K562 (cell line): ENCODE measurements at regions not wholly inside any gene's neighbourhood (a gene's known extent, or its start where the extent isn't known, plus 50 kb on each side); places are given as distances from the start of the nearest gene placed in this dataset.

Experiments used
- ARNT ChIP-seq, 2 experiments: fragments of 450-650 bp; IDR thresholded peaks; 2 replicates each; pipeline ENCODE4 v1.6.1; 2016; ENCODE audit warnings: mild to moderate bottlenecking in 1 of 2
- ATF2 ChIP-seq: sonication (generic); formaldehyde crosslinking; IDR thresholded peaks from 2 replicates; pipeline ENCODE4 v1.8.1; 2022; ENCODE audit warnings: missing genetic modification reagents
- ATF7 ChIP-seq: fragments of 450-650 bp; IDR thresholded peaks from 2 replicates; pipeline ENCODE4 v1.7.1; 2014; ENCODE audit warnings: mild to moderate bottlenecking, moderate library complexity
- CTCFL ChIP-seq: IDR thresholded peaks from 2 replicates; pipeline ENCODE4 v1.6.1; 2011; ENCODE audit warnings: borderline replicate concordance, low read depth, mild to moderate bottlenecking, moderate library complexity, low read length; ENCODE audit not compliant: insufficient read depth, poor library complexity, severe bottlenecking
- ERF ChIP-seq: fragments of 450-650 bp; formaldehyde crosslinking; IDR thresholded peaks from 2 replicates; pipeline ENCODE4 v1.4.0; 2020; ENCODE audit warnings: mild to moderate bottlenecking, mixed read lengths
- HOXB6 ChIP-seq: fragments of 250-450 bp; sonication (Bioruptor Pico); IDR thresholded peaks from 2 replicates; pipeline ENCODE4 v1.5.1; 2022; ENCODE audit warnings: mild to moderate bottlenecking, borderline replicate concordance
- KLF1 ChIP-seq: fragments of 450-650 bp; IDR thresholded peaks from 2 replicates; pipeline ENCODE4 v1.6.1; 2016; ENCODE audit warnings: missing genetic modification characterization, missing compliant biosample characterization
- KLF10 ChIP-seq: fragments of 250-450 bp; sonication (Bioruptor Pico); IDR thresholded peaks from 2 replicates; pipeline ENCODE4 v1.6.1; 2021; ENCODE audit warnings: matching md5 sums
- NCOA1 ChIP-seq: fragments of 450-650 bp; IDR thresholded peaks from 2 replicates; pipeline ENCODE4 v1.6.1; 2016; ENCODE audit warnings: low read depth
- NCOA2 ChIP-seq, 2 experiments: fragments of 450-650 bp; IDR thresholded peaks; 2 replicates each; pipeline ENCODE4 v1.6.1; 2018; ENCODE audit warnings: mild to moderate bottlenecking in 2 of 2, moderate library complexity in 1 of 2; ENCODE audit not compliant: partially characterized antibody in 2 of 2
- NRF1 ChIP-seq, 2 experiments: fragments of 450-650 bp; IDR thresholded peaks in 1 of 2; conservative IDR thresholded peaks in 1 of 2; 2 replicates each; pipeline ENCODE4 v1.6.1; 2014; ENCODE audit warnings: mild to moderate bottlenecking in 2 of 2
- POU5F1 ChIP-seq: fragments of 150-350 bp; IDR thresholded peaks from 2 replicates; pipeline ENCODE4 v1.6.1; 2014; ENCODE audit warnings: borderline replicate concordance, low read length, low read depth, mild to moderate bottlenecking; ENCODE audit not compliant: partially characterized antibody
- RB1 ChIP-seq: fragments of 450-650 bp; IDR thresholded peaks from 2 replicates; pipeline ENCODE4 v1.6.1; 2017; ENCODE audit warnings: low read depth, mild to moderate bottlenecking
- RBBP5 ChIP-seq: fragments of 200-600 bp; sonication (generic); IDR thresholded peaks from 2 replicates; pipeline ENCODE4 v1.6.1; 2012; ENCODE audit warnings: borderline replicate concordance, mild to moderate bottlenecking, low read length, control low read depth, inconsistent platforms; ENCODE audit not compliant: insufficient read depth, poor library complexity, severe bottlenecking
- WHSC1 ChIP-seq: IDR thresholded peaks from one replicate; pipeline ENCODE4 v1.6.1; 2012; ENCODE audit warnings: low read length, control low read depth, inconsistent platforms
- ZBTB26 ChIP-seq: fragments of 450-650 bp; formaldehyde crosslinking; IDR thresholded peaks from 2 replicates; pipeline ENCODE4 v1.4.0; 2022; ENCODE audit warnings: missing genetic modification characterization
- ZBTB33 ChIP-seq: sonication (generic); formaldehyde crosslinking; IDR thresholded peaks from 2 replicates; pipeline ENCODE4 v1.8.1; 2023; ENCODE audit warnings: mild to moderate bottlenecking, missing genetic modification reagents
- ZNF175 ChIP-seq: fragments of 200-800 bp; sonication (Bioruptor generic); IDR thresholded peaks from 2 replicates; pipeline ENCODE4 v1.6.1; 2016; ENCODE audit warnings: low read depth, mild to moderate bottlenecking, missing genetic modification characterization, missing compliant biosample characterization

- TF ChIP-seq ERF (CRISPR knock-in tag) (no peak), ATF2 (CRISPR knock-in tag) (no peak), NCOA1 (no peak), ZBTB33 (CRISPR knock-in tag) (no peak), KLF1 (peak; percentile 41; the same call in 1 of the 2 replicates), POU5F1 (no peak), HOXB6 (CRISPR knock-in tag) (no peak), ATF7 (peak; percentile 75; the same call in 1 of the 2 replicates), ZNF175 (CRISPR knock-in tag) (no peak), ARNT (IDR thresholded peaks at IDR 0.05) (no peak), NCOA2 (IDR thresholded peaks at IDR 0.05; ENCODE audit: partially characterized antibody in 2 of 2) (no peak), RBBP5 (peak; percentile 78), RB1 (peak; percentile 78; the same call in 1 of the 2 replicates), WHSC1 (no peak), NRF1 (conservative IDR thresholded peaks at IDR 0.05 in 1 of 2, IDR thresholded peaks at IDR 0.05 in 1 of 2) (peak; percentile 52 to 59; a peak in 2 of 4 replicates), ZBTB26 (CRISPR knock-in tag) (no peak), KLF10 (no peak), CTCFL (peak; percentile 46)
Observed at GRCh38 chr13:21297914-21298831, 121.7 kb downstream of the MRPL57 start (continued).
